Upper lobe of right lung (tissue), 1 donor: ENCODE measurements at regions not wholly inside any gene's neighbourhood (a gene's known extent, or its start where the extent isn't known, plus 50 kb on each side); places are given as distances from the start of the nearest gene placed in this dataset.

ENCODE experiments used
- ATAC-seq: fragments of 200-7000 bp; cut with Tn5 transposase; one replicate; pipeline ENCODE4 v1.9.1; 2020; ENCODE audit warnings: mild to moderate bottlenecking, moderate library complexity
- DNase-seq: peaks from one replicate; pipeline ENCODE4 v3.0.0-alpha.2; 2020
- H3K27ac ChIP-seq: fragments of 200-600 bp; one replicate; pipeline ENCODE4 v1.8.0; 2022
- H3K27me3 ChIP-seq: fragments of 200-600 bp; one replicate; pipeline ENCODE4 v1.8.0; 2022; ENCODE audit warnings: mild to moderate bottlenecking
- H3K36me3 ChIP-seq: fragments of 200-600 bp; one replicate; pipeline ENCODE4 v1.8.0; 2022
- H3K4me1 ChIP-seq: fragments of 200-600 bp; one replicate; pipeline ENCODE4 v1.8.0; 2022
- H3K4me3 ChIP-seq: fragments of 200-600 bp; one replicate; pipeline ENCODE4 v1.8.0; 2022; ENCODE audit warnings: mild to moderate bottlenecking
- H3K9me3 ChIP-seq: fragments of 200-600 bp; one replicate; pipeline ENCODE4 v1.8.0; 2022
- intact Hi-C: fragments of 100-400 bp; cut with DNase I; formaldehyde crosslinking; loops from one replicate; pipeline ENCODE4 v1.11.0; 2022
- TF ChIP-seq, protein P1 (sequence below): fragments of 200-600 bp; IDR thresholded peaks from one replicate; pipeline ENCODE4 v1.8.0; 2022; ENCODE audit warnings: antibody characterized with exemption
- donor health status: DM: no; HTN: yes; CAD: no; lungs with severe emphysema.

DNA sequence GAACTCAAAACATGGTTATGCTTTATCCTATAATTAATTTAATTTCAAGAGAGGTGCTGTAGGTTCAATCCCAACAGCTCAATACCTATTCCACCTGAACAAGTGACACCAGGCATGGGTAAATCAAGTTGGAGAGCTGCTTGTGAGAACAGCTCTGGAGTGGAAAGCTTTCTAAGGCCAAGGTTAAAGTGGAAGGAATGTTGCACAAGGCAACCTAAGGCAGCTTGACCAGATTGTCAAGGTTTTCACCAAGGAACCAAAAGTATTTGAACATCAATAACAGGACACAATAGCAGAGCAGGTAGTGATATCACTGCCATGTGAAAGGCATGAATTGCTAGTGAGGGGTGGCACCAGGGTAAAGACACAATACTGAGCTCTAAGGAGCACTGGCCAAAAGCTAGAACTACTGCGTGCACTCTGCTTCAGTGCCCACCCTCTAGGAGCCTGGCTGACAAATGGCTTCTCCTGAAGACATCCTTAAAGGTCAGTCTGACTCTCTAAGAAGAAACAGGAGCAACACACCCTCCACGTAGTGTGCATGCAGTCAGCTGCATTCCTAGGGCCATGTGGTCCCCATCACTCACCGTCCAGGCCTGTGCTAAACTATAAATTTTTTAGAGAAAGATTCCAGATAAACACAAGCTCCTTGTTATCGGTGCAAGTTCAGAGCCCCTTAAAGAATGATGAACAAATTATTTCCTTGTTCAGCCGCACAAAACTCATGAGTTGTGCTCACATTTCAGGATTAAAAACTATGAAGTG lies 677.7 kb upstream of the KLF4 start:
- Histone ChIP-seq H3K9me3 (no peaks in the 10 kb centered on the region), H3K27ac (no peak overlapping the region), H3K4me3 (no peak overlapping the region), H3K36me3 (no peaks in the 10 kb centered on the region), H3K4me1 (no peaks in the 10 kb centered on the region), H3K27me3 (no peaks in the 10 kb centered on the region)
- DNase-seq, result no peak
- TF ChIP-seq, protein P1, sequence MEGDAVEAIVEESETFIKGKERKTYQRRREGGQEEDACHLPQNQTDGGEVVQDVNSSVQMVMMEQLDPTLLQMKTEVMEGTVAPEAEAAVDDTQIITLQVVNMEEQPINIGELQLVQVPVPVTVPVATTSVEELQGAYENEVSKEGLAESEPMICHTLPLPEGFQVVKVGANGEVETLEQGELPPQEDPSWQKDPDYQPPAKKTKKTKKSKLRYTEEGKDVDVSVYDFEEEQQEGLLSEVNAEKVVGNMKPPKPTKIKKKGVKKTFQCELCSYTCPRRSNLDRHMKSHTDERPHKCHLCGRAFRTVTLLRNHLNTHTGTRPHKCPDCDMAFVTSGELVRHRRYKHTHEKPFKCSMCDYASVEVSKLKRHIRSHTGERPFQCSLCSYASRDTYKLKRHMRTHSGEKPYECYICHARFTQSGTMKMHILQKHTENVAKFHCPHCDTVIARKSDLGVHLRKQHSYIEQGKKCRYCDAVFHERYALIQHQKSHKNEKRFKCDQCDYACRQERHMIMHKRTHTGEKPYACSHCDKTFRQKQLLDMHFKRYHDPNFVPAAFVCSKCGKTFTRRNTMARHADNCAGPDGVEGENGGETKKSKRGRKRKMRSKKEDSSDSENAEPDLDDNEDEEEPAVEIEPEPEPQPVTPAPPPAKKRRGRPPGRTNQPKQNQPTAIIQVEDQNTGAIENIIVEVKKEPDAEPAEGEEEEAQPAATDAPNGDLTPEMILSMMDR, result no peak
- intact Hi-C loops, result no loop called here
- no peak for ATAC-seq

DNA sequence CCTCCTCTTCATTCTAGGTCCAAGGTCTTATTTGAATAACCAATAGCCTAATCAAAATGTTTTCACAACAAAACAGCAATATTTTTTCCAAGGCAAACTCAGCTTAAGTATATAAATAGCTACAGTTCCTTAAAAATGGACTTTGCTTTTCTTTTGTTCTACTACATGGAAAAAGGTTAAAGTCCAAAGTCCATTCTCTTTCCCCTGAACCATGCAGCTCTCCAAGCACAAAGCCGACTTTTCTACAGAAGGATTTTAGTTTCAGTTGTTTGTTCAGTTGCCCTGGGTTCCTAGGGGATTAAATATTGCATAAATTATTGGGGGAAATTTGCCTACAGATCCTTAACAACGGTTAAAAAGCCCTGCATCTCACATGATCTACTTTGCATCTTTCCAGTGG lies 677.0 kb upstream of the KLF4 start:
- Histone ChIP-seq H3K36me3 (no peaks in the 10 kb centered on the region), H3K4me1 (no peaks in the 10 kb centered on the region), H3K4me3 (no peak overlapping the region), H3K27me3 (no peaks in the 10 kb centered on the region), H3K27ac (no peak overlapping the region), H3K9me3 (no peaks in the 10 kb centered on the region)
- intact Hi-C loops, result no loop called here
- TF ChIP-seq, protein P1, result no peak
- no peak for DNase-seq
- no peak for ATAC-seq

DNA sequence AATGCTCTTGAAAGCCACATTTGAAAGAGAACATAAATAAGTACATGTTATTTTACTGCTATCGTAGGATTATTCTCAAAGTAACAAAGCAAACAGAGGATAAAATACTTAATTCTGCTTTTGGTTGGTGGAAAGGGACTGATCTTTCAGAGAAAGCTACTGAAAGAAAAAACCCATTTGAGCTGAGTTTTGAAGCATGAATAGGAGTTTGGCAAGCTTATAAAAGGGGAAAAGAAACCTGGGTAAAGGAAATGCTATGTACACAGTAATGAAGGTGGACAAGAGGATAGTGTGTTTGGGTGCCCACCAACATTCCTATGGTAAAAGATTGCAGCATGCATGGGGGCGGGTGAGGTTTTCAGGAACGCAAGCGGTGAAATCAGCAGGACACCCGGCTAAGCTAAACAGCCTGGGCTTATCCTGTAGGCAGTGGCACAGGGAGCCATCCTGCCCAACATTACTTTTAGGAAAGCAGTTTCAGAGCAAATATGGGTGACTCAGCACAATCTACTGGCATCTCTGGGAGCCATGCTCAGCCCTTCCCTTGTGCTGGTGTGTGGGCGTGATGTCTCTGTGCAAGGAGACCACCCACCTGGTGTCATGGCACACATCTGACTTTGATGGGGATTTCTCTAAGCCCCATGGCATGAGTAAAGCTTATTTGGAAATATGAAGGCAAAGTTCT lies 673.9 kb upstream of the KLF4 start:
- H3K4me3 ChIP-seq, result no peak overlapping the region
- no peak for ATAC-seq
- no peaks in the 10 kb centered on the region for H3K4me1 ChIP-seq
- no peak overlapping the region for H3K27ac ChIP-seq
- intact Hi-C loops, result no loop called here
- no peaks in the 10 kb centered on the region for H3K27me3 ChIP-seq
- no peaks in the 10 kb centered on the region for H3K9me3 ChIP-seq
- DNase-seq, result no peak
- TF ChIP-seq, protein P1, result no peak
- H3K36me3 ChIP-seq, result no peaks in the 10 kb centered on the region

DNA sequence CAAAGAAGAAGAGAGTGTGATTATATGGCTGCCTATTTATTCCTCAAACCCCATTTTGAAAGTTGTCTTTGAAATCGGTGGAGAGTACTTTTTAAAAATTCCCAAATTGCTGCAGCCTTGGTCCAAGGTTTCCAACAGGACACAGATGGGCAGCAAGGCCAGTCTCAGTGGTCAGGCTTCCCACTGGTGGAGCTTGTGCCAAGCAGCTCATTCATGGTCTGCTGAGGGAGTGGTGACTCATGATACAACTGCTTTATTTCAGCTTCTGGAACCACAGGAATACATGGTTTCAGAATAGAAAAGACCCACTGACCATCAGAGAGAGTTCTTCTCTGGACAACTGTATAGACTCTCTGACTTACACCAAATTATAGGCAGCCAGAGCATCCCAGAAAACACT lies 673.1 kb upstream of the KLF4 start:
- intact Hi-C loops, result no loop called here
- ATAC-seq, result no peak
- no peak for DNase-seq

DNA sequence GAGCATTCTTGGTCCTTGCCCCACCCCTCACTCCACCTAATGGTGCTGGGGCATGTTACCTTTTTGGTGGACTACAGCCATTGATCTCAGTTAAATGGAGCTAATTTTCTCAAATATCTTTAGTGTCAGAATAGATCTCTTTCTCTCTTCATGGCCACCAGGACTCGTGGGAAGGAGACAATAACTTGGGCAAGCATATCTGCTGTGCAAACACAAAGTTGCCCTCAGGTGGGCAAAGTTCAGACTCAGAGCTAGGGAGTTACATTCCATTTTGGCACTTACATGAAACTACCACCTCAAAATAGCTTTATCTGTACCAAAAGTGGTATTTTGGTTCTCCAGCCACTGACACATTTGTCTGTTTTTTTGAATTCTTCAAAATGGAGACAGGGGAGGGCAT lies 671.9 kb upstream of the KLF4 start:
- TF ChIP-seq, protein P1, result no peak
- Histone ChIP-seq H3K9me3 (no peaks in the 10 kb centered on the region), H3K4me3 (no peak overlapping the region), H3K36me3 (no peaks in the 10 kb centered on the region), H3K27me3 (no peaks in the 10 kb centered on the region), H3K4me1 (no peaks in the 10 kb centered on the region), H3K27ac (no peak overlapping the region)
- ATAC-seq (no peak), DNase-seq (no peak)
- intact Hi-C loops, result no loop called here

More for the DNA sequence above, 673.1 kb upstream of the KLF4 start:
- no peaks in the 10 kb centered on the region for H3K4me1 ChIP-seq
- H3K9me3 ChIP-seq, result no peaks in the 10 kb centered on the region
- TF ChIP-seq, protein P1, result no peak
- H3K27ac ChIP-seq, result no peak overlapping the region
- H3K27me3 ChIP-seq, result no peaks in the 10 kb centered on the region
- no peaks in the 10 kb centered on the region for H3K36me3 ChIP-seq
- H3K4me3 ChIP-seq, result no peak overlapping the region
